Endometrium (tissue), 2 donors: ENCODE measurements at regions not wholly inside any gene's neighbourhood (a gene's known extent, or its start where the extent isn't known, plus 50 kb on each side); places are given as distances from the start of the nearest gene placed in this dataset.
"Not testable (repeated sequence)": the region's sequence is repeated elsewhere in the genome, so short reads cannot be mapped to it uniquely, and the experiment has no call there.

Experiments used
- FAIRE-seq: peaks from 2 replicates; lab custom pipeline; 2012; peaks lifted over from hg19 to GRCh38; lab: Jason Lieb, UNC
- donor health status: control.
- donor health status: control.

GRCh38 chr15:22240986-22241385 lies 160.7 kb downstream of the OR4M2 start:
- FAIRE-seq: no peak

GRCh38 chr15:22241451-22241850 lies 161.1 kb downstream of the OR4M2 start:
- no peak for FAIRE-seq

- FAIRE-seq: not testable (repeated sequence)
Observed at GRCh38 chr15:22242311-22242710, 162.0 kb downstream of the OR4M2 start.

- no peak for FAIRE-seq
Observed at GRCh38 chr15:22243440-22244130, 163.3 kb downstream of the OR4M2 start.

- not testable (repeated sequence) for FAIRE-seq
Observed at GRCh38 chr15:22249511-22249910, 169.2 kb downstream of the OR4M2 start.

- not testable (repeated sequence) for FAIRE-seq
Observed at GRCh38 chr15:22250501-22251290, 170.4 kb downstream of the OR4M2 start.

GRCh38 chr15:22251422-22251821 lies 171.1 kb downstream of the OR4M2 start:
- FAIRE-seq: no peak

- FAIRE-seq: not testable (repeated sequence)
Observed at GRCh38 chr15:22252047-22252446, 171.7 kb downstream of the OR4M2 start.

- not testable (repeated sequence) for FAIRE-seq
Observed at GRCh38 chr15:22252521-22252920, 172.2 kb downstream of the OR4M2 start.

GRCh38 chr15:22253002-22253675 lies 172.8 kb downstream of the OR4M2 start:
- not testable (repeated sequence) for FAIRE-seq

GRCh38 chr15:22253676-22254408 lies 173.5 kb downstream of the OR4M2 start:
- FAIRE-seq: no peak

GRCh38 chr15:22254409-22255045 lies 174.2 kb downstream of the OR4M2 start:
- not testable (repeated sequence) for FAIRE-seq

GRCh38 chr15:22255606-22256005 lies 175.3 kb downstream of the OR4M2 start:
- not testable (repeated sequence) for FAIRE-seq

GRCh38 chr15:22256389-22257046 lies 176.2 kb downstream of the OR4M2 start:
- FAIRE-seq: not testable (repeated sequence)

GRCh38 chr15:22257047-22258008 lies 177.0 kb downstream of the OR4M2 start:
- no peak for FAIRE-seq

GRCh38 chr15:22258009-22258397 lies 177.7 kb downstream of the OR4M2 start:
- no peak for FAIRE-seq

GRCh38 chr15:22258398-22259150 lies 178.2 kb downstream of the OR4M2 start:
- no peak for FAIRE-seq

GRCh38 chr15:22259151-22259750 lies 178.9 kb downstream of the OR4M2 start:
- not testable (repeated sequence) for FAIRE-seq
